VCaP (cell line): ENCODE measurements at regions not wholly inside any gene's neighbourhood (a gene's known extent, or its start where the extent isn't known, plus 50 kb on each side); places are given as distances from the start of the nearest gene placed in this dataset.

Experiments
- H3K27ac ChIP-seq: fragments of 450-650 bp; 2 replicates; pipeline ENCODE4 v1.5.1; 2017
- TF ChIP-seq, protein P1 (sequence below): fragments of 450-650 bp; conservative IDR thresholded peaks from 2 replicates; pipeline ENCODE4 v1.5.1; 2017; ENCODE audit warnings: mild to moderate bottlenecking, moderate library complexity

GRCh38 chr11:81717695-81718094 is 1016.0 kb downstream of the FAM181B start:
- TF ChIP-seq, protein P1, sequence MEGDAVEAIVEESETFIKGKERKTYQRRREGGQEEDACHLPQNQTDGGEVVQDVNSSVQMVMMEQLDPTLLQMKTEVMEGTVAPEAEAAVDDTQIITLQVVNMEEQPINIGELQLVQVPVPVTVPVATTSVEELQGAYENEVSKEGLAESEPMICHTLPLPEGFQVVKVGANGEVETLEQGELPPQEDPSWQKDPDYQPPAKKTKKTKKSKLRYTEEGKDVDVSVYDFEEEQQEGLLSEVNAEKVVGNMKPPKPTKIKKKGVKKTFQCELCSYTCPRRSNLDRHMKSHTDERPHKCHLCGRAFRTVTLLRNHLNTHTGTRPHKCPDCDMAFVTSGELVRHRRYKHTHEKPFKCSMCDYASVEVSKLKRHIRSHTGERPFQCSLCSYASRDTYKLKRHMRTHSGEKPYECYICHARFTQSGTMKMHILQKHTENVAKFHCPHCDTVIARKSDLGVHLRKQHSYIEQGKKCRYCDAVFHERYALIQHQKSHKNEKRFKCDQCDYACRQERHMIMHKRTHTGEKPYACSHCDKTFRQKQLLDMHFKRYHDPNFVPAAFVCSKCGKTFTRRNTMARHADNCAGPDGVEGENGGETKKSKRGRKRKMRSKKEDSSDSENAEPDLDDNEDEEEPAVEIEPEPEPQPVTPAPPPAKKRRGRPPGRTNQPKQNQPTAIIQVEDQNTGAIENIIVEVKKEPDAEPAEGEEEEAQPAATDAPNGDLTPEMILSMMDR = no peak

GRCh38 chr11:81707881-81708280 is 1025.8 kb downstream of the FAM181B start:
- TF ChIP-seq, protein P1 = peak; percentile 60; the same call in 1 of the 2 replicates
- H3K27ac ChIP-seq = no peak overlapping the region

More at GRCh38 chr11:81717695-81718094, 1016.0 kb downstream of the FAM181B start:
- H3K27ac ChIP-seq = no peak overlapping the region

DNA sequence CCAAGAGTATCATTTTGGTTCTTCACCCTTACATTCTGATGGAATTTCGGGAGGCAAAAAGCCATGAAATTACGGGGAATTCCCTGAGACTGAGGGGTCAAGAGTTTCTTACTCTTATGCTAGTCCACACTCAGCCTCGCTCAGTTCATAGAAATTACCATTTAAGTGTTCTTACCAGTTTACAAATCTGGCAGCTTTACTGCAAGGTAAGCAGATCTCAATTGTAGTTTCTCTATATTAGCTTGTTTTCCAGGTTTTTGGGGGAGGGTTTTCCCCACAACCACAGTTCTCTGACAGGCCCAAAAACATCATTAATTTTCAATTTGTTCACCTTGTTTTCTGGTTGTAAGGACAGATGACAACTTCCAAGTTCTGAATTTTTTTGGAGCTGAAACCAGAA is 1028.4 kb downstream of the FAM181B start:
- no peak overlapping the region for H3K27ac ChIP-seq
- TF ChIP-seq, protein P1 = no peak

DNA sequence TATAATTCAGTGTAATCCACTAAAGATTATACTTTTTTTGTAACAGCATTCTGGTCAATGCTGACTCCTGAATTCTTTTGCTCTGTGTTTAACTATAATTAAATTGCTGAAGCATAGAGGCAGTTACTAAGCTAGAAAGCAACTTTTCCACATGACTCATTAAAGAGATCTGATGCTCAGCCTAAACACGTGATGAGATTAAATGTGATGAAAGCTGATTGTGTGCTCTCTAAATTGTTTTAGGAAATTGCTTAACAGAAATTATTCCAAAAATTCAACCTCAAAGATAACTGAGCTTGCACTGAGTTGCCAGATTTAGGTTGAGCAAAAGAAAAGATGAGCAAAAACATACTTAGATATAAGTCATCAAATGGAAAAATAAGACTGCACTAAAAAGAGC is 1033.6 kb downstream of the FAM181B start:
- TF ChIP-seq, protein P1 = no peak
- H3K27ac ChIP-seq = no peak overlapping the region

DNA sequence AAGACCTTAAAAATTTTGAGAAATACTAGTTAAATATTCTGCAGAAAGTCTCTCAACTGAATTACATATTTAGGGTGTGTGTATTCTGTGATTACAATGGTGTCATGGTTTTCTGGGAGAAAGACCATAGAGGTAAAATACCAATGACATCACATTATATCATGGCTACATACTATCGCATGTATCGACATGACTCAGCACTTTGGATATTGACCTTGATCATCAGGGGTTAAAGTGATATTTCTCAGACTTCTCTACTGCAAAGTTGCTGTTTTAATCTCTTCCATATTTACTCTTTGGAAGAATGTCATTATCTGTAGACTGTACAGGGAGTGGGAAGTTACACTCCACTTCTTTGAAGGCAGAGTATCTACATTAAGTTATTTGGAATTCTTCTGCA is 1046.6 kb downstream of the FAM181B start:
- no peak overlapping the region for H3K27ac ChIP-seq
- TF ChIP-seq, protein P1 = no peak

DNA sequence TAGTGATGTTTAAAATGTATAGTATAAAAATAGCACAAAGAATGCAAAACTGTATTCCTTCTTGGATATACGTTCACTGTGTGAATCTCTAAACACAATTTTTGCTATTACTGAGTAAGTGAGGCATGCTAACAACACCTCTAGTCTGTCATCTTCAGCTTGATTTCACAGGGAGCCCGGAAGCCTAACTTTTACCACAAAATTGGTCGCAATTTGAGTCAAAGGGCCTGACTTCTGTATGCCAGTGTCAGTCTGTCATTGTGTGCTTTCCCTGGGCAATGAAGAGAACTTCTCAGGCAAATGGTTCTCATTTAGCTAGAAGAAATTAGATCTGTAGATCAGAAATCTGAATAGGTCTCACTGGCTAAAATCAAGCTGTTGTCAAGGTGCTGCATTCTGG is 1059.5 kb downstream of the FAM181B start:
- no peak overlapping the region for H3K27ac ChIP-seq

GRCh38 chr11:81673001-81673400 is 1060.7 kb downstream of the FAM181B start:
- TF ChIP-seq, protein P1 = no peak
- no peak overlapping the region for H3K27ac ChIP-seq

More for the DNA sequence above, 1059.5 kb downstream of the FAM181B start:
- TF ChIP-seq, protein P1 = no peak
